Activated CD8-positive, alpha-beta T cell treated with anti-CD3 and anti-CD28 coated beads, Interleukin-2, amount 10 ng/mL, durations not matched to agents 7 days and 5 days (primary cell): ENCODE measurements at regions not wholly inside any gene's neighbourhood (a gene's known extent, or its start where the extent isn't known, plus 50 kb on each side); places are given as distances from the start of the nearest gene placed in this dataset.

Experiments
- ATAC-seq: fragments of 150-1000 bp; cut with Tn5 transposase; one replicate; pipeline ENCODE4 v1.10.0; 2021; ENCODE audit warnings: moderate library complexity
- CTCF ChIA-PET: fragments of 350-600 bp; sonication (Branson Sonifier 250); formaldehyde crosslinking; loops from one replicate; lab custom pipeline; 2021; ENCODE audit warnings: antibody characterized with exemption; lab: Charles Lee
- POLR2A ChIA-PET: fragments of 350-600 bp; sonication (Branson Sonifier 250); formaldehyde crosslinking; loops from one replicate; lab custom pipeline; 2021; ENCODE audit warnings: antibody characterized with exemption; lab: Charles Lee
- DNase-seq: peaks from one replicate; pipeline ENCODE4 v3.0.0-alpha.2; 2020
- H3K27ac Mint-ChIP-seq: one replicate; pipeline ENCODE4 v1.8.0; 2021; ENCODE audit warnings: mild to moderate bottlenecking, mixed read lengths
- H3K27me3 Mint-ChIP-seq: one replicate; pipeline ENCODE4 v1.8.0; 2021; ENCODE audit warnings: low read depth, mixed read lengths
- H3K36me3 Mint-ChIP-seq: one replicate; pipeline ENCODE4 v1.8.0; 2021; ENCODE audit warnings: low read depth, mixed read lengths
- H3K4me1 Mint-ChIP-seq: one replicate; pipeline ENCODE4 v1.8.0; 2021; ENCODE audit warnings: low read depth, mixed read lengths
- H3K4me3 Mint-ChIP-seq: one replicate; pipeline ENCODE4 v1.8.0; 2021; ENCODE audit warnings: mild to moderate bottlenecking, mixed read lengths
- H3K9me3 Mint-ChIP-seq: one replicate; pipeline ENCODE4 v1.8.0; 2022; ENCODE audit warnings: mixed read lengths; ENCODE audit not compliant: insufficient read depth

DNA sequence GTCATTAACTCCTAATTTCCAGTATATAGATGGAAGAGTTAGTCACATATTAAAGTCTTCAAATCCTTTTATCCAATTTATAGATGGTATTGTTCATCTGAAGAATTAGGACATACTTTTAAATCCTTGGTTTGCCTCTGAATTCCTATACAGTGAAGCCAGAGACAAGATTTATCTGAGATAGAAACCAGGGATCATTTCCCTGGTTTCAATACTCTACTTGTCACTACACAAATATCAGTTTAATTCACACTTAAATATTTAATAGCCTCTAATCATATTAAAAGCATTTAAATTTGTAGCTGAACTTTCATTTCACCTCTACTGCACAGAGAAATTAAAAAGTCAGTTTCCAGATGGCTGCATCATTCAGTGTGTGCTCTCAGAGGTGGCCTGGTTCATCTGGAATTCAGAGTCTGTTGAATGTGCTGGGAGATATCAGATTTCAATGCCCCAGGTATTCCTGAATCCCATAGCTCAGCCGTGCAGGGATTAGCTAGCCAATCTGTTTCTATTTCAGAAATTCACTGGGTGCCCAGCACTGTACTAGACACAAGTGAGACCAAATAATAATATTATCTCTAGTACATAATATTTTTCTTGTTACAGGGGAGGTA, 344.3 kb downstream of the AASDHPPT start:
- no peaks in the 10 kb centered on the region for H3K9me3 Mint-ChIP-seq
- POLR2A ChIA-PET: no interaction called here
- no peaks in the 10 kb centered on the region for H3K4me1 Mint-ChIP-seq
- ATAC-seq (no peak), DNase-seq (no peak)
- CTCF ChIA-PET: no interaction called here
- H3K27ac Mint-ChIP-seq: no peak overlapping the region
- H3K27me3 Mint-ChIP-seq: no peaks in the 10 kb centered on the region
- no peak overlapping the region for H3K4me3 Mint-ChIP-seq
- no peaks in the 10 kb centered on the region for H3K36me3 Mint-ChIP-seq

DNA sequence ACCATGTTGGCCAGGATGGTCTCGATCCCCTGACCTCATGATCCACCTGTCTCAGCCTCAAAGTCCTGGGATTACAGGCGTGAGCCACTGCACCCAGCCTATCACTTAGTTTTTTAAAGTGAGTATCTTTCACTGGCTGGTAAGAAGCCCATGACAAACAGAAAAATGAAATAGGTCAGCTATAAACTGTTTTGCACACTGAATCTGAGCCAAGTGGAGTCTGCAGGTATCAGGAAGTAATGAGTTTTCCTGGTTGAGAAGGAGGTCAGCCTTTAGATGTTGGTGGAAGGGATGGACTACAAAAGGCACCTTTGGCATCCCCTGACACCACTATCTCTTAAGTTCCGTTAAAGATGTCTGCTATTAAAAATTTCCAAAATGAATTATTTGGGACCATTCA, 345.1 kb downstream of the AASDHPPT start:
- no peaks in the 10 kb centered on the region for H3K9me3 Mint-ChIP-seq
- no peaks in the 10 kb centered on the region for H3K27me3 Mint-ChIP-seq
- POLR2A ChIA-PET: no interaction called here
- no peak for ATAC-seq
- H3K4me1 Mint-ChIP-seq: no peaks in the 10 kb centered on the region
- CTCF ChIA-PET: no interaction called here
- no peak overlapping the region for H3K4me3 Mint-ChIP-seq
- no peaks in the 10 kb centered on the region for H3K36me3 Mint-ChIP-seq
- no peak overlapping the region for H3K27ac Mint-ChIP-seq
- DNase-seq: no peak

DNA sequence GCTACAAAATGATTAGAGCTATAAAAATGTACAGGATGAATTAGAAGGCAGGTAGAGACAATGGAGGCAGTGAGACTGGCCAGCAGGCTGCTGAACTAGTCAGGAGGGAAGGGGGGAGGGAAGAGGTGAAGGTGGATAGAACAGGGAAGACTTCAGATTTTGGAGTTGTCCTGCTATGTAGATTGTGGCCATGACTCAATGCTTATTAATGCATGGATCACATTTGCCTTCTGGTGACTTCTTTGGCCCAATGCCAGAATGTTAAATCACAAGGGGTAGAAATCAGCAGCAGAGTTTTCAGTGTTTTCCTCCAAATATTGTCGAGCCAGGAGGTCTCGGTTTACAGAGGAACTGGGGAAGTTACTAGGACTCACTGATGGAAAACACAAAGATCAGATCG, 346.6 kb downstream of the AASDHPPT start:
- Mint-ChIP-seq H3K4me1 (no peaks in the 10 kb centered on the region), H3K27me3 (no peaks in the 10 kb centered on the region), H3K9me3 (no peaks in the 10 kb centered on the region), H3K4me3 (no peak overlapping the region), H3K27ac (no peak overlapping the region), H3K36me3 (no peaks in the 10 kb centered on the region)
- CTCF ChIA-PET: no interaction called here
- no peak for ATAC-seq
- no peak for DNase-seq
- POLR2A ChIA-PET: interaction anchor here (0.5 kb wide), 1 partner anchor 543 kb away, joined by 3 read pairs; no protein-coding TSS in a partner anchor

DNA sequence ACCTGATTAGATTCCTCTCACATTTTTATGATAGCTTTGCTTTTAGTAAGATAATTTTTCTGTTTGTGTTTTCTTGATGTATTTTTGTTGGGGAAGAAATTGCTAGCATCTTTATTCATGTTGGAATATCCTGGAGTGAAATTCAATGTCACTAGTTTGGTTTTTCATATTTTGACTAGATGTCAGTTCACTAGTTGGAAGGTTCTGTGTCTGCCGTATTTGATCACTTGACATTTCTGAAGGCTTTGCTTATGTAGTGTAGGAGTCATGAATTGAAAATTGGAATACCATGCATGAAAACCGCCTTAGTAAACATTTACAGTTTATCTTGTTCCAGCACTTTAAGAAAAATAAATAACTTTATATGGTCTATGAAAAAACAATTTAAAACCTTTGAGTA, 348.4 kb downstream of the AASDHPPT start:
- ATAC-seq (no peak), DNase-seq (no peak)
- Mint-ChIP-seq H3K4me3 (no peak overlapping the region), H3K4me1 (no peaks in the 10 kb centered on the region), H3K27me3 (no peaks in the 10 kb centered on the region), H3K9me3 (no peaks in the 10 kb centered on the region), H3K36me3 (no peaks in the 10 kb centered on the region), H3K27ac (no peak overlapping the region)
- ChIA-PET POLR2A (no interaction called here), CTCF (no interaction called here)

DNA sequence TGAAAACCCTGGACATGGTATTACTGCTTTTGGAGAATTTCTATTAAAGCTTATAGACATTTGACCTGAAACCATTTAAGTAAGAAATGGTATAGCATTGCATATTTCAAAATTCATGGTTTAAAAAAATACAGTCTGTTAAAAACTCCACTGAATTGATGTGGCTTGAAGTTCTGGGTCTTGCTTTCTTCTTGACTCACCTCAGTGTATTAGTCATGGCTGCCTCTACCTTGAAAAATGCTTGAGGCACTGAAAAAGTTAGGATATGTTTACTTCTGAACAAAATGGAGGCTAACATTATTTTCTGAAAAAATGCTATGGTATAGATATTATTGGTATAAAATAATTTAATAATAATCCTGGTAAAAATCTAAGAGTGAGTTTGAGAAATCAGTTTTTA, 349.2 kb downstream of the AASDHPPT start:
- POLR2A ChIA-PET: no interaction called here
- ATAC-seq: no peak
- no peaks in the 10 kb centered on the region for H3K4me1 Mint-ChIP-seq
- H3K27me3 Mint-ChIP-seq: no peaks in the 10 kb centered on the region
- no peak overlapping the region for H3K27ac Mint-ChIP-seq
- DNase-seq: no peak
- H3K4me3 Mint-ChIP-seq: no peak overlapping the region
- CTCF ChIA-PET: no interaction called here
- H3K36me3 Mint-ChIP-seq: no peaks in the 10 kb centered on the region
- H3K9me3 Mint-ChIP-seq: no peaks in the 10 kb centered on the region

DNA sequence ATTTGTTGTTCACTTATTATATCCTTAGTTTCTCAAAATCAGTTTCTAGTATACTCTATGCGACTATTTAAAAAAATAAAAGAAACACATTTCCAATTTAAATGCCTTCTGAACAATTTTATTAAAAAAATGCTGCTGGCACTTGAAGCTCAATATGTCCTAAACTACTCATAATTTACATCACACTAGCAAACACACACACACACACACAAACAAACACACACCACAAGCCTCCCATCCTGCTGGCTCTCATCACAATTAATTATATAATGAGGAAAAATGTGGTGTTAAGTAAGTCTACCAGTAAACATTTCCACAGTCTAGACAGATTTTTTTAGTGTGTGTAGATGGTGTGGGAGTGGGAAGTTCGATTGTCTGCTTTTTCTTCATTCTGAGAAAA, 350.3 kb downstream of the AASDHPPT start:
- Mint-ChIP-seq H3K9me3 (no peaks in the 10 kb centered on the region), H3K27ac (no peak overlapping the region), H3K27me3 (no peaks in the 10 kb centered on the region), H3K4me1 (no peaks in the 10 kb centered on the region), H3K4me3 (no peak overlapping the region), H3K36me3 (no peaks in the 10 kb centered on the region)
- ATAC-seq: no peak
- ChIA-PET CTCF (interaction anchor here (0.7 kb wide), 1 partner anchor 108 kb away, joined by 4 read pairs; no protein-coding TSS in a partner anchor), POLR2A (no interaction called here)
- DNase-seq: no peak

DNA sequence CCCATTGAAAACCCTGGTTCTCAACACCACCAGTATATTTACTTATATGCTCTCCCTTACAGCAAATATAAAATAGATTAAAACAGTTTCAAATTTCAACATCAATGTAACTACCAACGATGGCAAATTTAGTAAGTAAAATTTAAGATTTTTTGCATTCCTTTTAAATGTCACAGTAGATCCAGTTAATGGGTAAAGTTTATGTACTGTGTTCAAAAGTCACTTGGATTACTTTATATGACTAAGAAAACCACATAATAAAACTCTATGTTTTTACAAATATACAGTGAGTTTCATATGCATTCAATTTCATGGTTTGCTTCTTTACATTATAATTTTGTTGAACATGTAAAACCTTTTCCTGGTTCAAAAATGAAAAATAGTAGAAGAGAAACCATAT, 364.6 kb downstream of the AASDHPPT start:
- Mint-ChIP-seq H3K36me3 (no peaks in the 10 kb centered on the region), H3K4me1 (no peaks in the 10 kb centered on the region), H3K4me3 (no peak overlapping the region), H3K27ac (no peak overlapping the region), H3K9me3 (no peaks in the 10 kb centered on the region), H3K27me3 (no peaks in the 10 kb centered on the region)
- DNase-seq (no peak), ATAC-seq (no peak)
- POLR2A ChIA-PET: no interaction called here
- CTCF ChIA-PET: no interaction called here

DNA sequence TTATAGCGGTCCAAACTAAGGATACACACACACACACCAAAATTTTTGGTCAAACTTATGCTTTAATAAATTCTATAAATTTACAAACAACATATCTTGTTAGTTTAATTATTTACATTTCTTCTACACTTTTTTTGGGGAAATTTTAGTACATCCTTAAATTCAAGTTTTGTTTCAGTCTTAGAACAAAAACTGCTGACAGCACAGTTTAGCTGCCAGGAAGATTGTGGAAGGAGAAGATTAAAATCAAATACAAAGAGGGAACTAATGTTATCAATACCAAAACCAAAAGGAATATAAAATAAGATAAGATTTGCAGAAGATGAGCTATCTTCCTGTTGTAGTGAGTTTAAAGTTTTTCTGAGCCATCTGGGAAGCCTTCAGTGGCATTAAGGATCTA, 368.8 kb downstream of the AASDHPPT start:
- Mint-ChIP-seq H3K27ac (no peak overlapping the region), H3K9me3 (peaks cover 7% of the 10 kb centered on the region), H3K4me1 (no peaks in the 10 kb centered on the region), H3K36me3 (no peaks in the 10 kb centered on the region), H3K27me3 (no peaks in the 10 kb centered on the region), H3K4me3 (no peak overlapping the region)
- DNase-seq (no peak), ATAC-seq (no peak)
- ChIA-PET CTCF (no interaction called here), POLR2A (no interaction called here)

DNA sequence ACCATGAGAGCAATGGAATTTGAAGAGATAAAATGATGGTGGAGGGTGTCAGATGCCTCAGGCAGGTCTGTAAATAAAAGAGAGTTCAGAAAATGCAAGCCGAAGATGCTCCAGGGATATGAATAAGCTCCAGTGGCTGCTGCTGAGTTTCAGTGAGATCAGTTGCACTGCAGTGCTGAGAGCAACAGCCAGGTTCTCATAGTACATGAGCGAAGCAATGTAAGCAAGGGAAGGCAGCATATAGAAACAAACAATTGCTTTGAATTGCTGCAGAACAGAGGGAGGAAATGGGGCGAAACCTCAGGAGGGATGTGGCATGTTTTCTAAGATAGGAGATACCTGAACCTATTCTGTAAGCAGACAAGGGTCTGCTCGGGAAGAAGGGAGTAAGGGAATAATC, 369.5 kb downstream of the AASDHPPT start:
- H3K27ac Mint-ChIP-seq: no peak overlapping the region
- H3K4me3 Mint-ChIP-seq: no peak overlapping the region
- ChIA-PET CTCF (no interaction called here), POLR2A (no interaction called here)
- H3K36me3 Mint-ChIP-seq: no peaks in the 10 kb centered on the region
- peaks cover 7% of the 10 kb centered on the region for H3K9me3 Mint-ChIP-seq
- no peaks in the 10 kb centered on the region for H3K4me1 Mint-ChIP-seq
- no peaks in the 10 kb centered on the region for H3K27me3 Mint-ChIP-seq
- ATAC-seq: no peak
- no peak for DNase-seq

DNA sequence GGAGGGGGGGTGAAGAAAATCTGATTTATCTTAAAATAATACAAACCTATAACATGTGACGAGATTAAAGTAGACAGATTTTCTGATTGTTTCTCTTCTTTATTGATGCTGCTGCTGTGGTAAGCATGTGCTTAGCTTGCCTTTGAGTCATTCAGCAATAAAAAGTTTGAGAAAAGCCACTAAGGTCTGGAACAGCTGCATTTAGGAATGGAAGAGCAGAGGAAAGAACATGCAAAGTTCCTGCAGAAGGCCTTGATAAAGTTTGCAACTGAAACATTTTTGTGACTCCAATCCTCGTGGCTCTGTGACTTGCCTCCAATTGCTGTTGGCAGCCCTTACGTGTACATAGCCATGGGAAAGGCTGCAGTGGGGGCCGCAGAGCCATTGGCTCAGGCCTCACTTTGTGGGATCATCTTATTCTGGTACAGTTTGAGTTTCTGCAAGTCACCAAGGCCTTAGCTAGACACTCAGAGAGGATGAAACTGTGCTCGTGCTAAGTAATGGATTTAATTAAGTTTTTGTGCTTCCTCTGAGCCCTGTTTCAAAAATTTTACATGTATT, 370.2 kb downstream of the AASDHPPT start:
- CTCF ChIA-PET: no interaction called here
- Mint-ChIP-seq H3K4me3 (no peak overlapping the region), H3K4me1 (no peaks in the 10 kb centered on the region), H3K27me3 (no peaks in the 10 kb centered on the region), H3K36me3 (no peaks in the 10 kb centered on the region), H3K27ac (no peak overlapping the region), H3K9me3 (peaks cover 13% of the 10 kb centered on the region)
- ATAC-seq (no peak), DNase-seq (no peak)
- POLR2A ChIA-PET: no interaction called here

DNA sequence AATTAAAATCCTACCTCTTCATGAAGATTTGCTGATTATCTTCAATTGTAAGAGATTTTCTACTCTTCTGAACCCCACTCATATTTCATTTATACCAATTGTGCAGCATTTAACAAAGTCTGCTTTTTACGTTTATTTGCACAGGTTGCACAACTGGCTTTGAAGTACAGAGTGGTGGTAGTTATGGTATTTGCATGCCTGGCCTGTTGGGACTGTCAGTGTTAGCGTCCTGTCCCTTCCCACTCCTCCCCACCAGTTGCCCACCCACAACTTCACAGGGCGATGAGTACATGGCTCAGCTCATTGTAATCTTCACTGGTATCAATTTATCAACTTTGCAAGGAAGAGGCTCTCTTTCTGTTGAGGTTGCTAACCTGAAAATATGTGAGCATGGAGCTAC, 372.3 kb downstream of the AASDHPPT start:
- POLR2A ChIA-PET: no interaction called here
- Mint-ChIP-seq H3K4me3 (no peak overlapping the region), H3K27me3 (no peaks in the 10 kb centered on the region), H3K9me3 (peaks cover 20% of the 10 kb centered on the region), H3K36me3 (no peaks in the 10 kb centered on the region), H3K4me1 (no peaks in the 10 kb centered on the region), H3K27ac (no peak overlapping the region)
- CTCF ChIA-PET: no interaction called here
- DNase-seq (no peak), ATAC-seq (no peak)

DNA sequence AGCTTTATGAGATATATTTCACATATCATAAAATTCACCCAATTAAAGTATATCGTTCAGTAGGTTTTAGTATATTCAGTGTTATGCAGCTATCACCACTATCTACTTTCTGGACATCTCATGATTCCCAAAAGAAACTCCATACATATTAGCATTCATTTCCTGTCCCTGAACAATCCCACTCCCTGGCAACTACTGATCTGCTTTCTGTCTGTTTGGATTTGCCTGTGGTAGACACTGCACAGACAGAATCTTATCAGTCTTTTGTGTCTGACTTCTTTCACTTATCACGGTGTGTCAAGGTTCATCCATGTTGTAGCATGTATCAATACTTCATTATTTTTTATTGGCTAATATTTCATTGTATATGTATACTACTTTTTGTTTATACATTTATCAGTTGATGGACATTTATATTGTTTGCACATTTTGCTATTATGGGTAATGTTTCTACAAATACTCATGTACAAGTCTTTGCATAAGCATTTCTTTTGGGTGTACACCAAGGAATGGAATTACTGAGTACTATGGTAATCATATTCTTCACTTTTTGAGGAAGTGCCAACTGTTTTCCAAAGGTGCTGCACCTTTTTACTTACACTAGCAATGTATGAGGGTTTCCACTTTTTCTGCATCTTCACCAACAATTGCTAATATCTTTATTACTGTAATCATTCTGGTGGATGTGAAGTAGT, 373.9 kb downstream of the AASDHPPT start:
- DNase-seq (no peak), ATAC-seq (no peak)
- H3K4me3 Mint-ChIP-seq: no peak overlapping the region
- ChIA-PET CTCF (no interaction called here), POLR2A (no interaction called here)
- peaks cover 28% of the 10 kb centered on the region for H3K9me3 Mint-ChIP-seq
- no peak overlapping the region for H3K27ac Mint-ChIP-seq
- H3K27me3 Mint-ChIP-seq: no peaks in the 10 kb centered on the region
- no peaks in the 10 kb centered on the region for H3K36me3 Mint-ChIP-seq
- H3K4me1 Mint-ChIP-seq: no peaks in the 10 kb centered on the region
